Left cardiac atrium (tissue), 4 donors: ENCODE measurements at regions not wholly inside any gene's neighbourhood (a gene's known extent, or its start where the extent isn't known, plus 50 kb on each side); places are given as distances from the start of the nearest gene placed in this dataset.
"Not testable (repeated sequence)": the region's sequence is repeated elsewhere in the genome, so short reads cannot be mapped to it uniquely, and the experiment has no call there.

Source experiments
- ATAC-seq, 2 donors: fragments of 200-7000 bp; cut with Tn5 transposase; one replicate each; pipeline ENCODE4 v1.9.1; 2020; ENCODE audit warnings: mild to moderate bottlenecking in 2 of 2, moderate library complexity in 2 of 2
- DNase-seq: peaks from one replicate; pipeline ENCODE4 v3.0.0-alpha.2; 2020
- intact Hi-C, 2 donors: fragments of 100-400 bp; cut with DNase I; formaldehyde crosslinking; loops; one replicate each; pipeline versions ENCODE4 v1.14.1 to v1.15.1; 2022 to 2023
- donor health status: DM: no; HTN: yes; CAD: no.
- donor health status: DM: no; HTN: yes; CAD: no; lungs with severe emphysema.
- donor health status: DM: yes; HTN: yes; CAD: no.
- donor health status: Dilated cardiomyopathy.

GRCh38 chr3:95798628-95799027 is 1015.8 kb upstream of the EPHA6 start:
- DNase-seq (no peak), ATAC-seq (no peak)
- intact Hi-C loops, result no loop called here

GRCh38 chr3:95810462-95810861 is 1003.9 kb upstream of the EPHA6 start:
- DNase-seq (no peak), ATAC-seq (no peak)
- intact Hi-C loops, result no loop called here

DNA sequence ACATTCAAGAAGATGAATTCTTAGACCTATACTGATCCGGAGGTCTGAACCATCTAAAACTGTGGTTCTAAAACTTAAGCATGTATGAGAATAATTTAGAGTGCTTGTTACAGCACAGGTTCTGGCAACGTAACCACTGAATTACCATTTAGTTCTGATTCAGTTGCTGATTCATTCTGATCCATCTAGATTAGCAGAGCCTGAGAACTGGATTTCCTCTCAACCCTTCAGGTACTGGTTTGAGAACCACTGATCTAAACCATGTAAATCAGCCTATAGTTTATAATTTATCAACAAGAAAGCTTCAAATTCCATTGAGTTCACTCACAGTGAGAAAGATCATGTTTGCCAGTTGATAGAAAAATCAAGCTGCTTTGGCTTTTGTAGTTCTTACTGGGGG is 1001.1 kb upstream of the EPHA6 start:
- intact Hi-C loops, result no loop called here
- DNase-seq, result no peak
- no peak for ATAC-seq

- DNase-seq, result peak; percentile 19
These were observed 998.6 kb upstream of the EPHA6 start for GRCh38 chr3:95815828-95816227.

DNA sequence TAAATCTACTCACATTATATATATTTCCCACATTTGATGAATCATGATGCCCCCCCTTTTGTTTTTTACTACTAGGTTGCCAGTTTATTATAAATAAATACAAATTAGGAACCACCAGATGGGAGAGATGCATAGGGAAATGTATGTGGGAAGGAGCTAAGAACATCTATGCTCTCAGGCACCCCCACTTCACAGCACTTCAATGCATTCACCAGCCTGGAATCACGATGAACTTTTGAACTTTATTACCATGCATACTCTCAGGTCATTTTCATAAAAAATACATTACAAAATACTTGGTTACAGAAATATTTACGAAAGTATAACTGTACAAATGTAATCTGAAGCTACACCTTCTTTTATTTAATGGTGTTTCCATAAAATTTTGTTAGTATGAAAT is 988.0 kb upstream of the EPHA6 start:
- DNase-seq, result no peak

More at GRCh38 chr3:95815828-95816227, 998.6 kb upstream of the EPHA6 start:
- ATAC-seq, result no peak
- intact Hi-C loops, result no loop called here

DNA sequence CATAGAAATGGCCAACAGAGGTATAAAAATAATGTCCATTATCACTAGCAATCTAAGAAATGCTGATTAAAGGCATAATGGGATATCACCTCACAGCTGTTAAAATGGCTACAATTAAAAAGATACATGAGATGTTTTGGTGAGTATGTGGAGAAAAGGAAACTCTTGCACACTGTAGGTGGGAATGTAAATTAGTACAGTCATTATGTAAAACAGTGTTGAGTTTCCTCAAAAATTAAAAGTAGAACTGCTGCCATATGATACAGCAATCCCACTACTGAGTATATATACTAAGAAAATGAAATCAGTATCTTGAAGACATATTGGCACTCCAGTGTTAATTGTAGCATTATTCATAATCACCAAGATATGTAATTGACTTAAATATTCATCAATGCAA is 982.2 kb upstream of the EPHA6 start:
- intact Hi-C loops, result no loop called here
- DNase-seq (no peak), ATAC-seq (no peak)

More for the DNA sequence above, 988.0 kb upstream of the EPHA6 start:
- intact Hi-C loops, result no loop called here
- ATAC-seq, result no peak

DNA sequence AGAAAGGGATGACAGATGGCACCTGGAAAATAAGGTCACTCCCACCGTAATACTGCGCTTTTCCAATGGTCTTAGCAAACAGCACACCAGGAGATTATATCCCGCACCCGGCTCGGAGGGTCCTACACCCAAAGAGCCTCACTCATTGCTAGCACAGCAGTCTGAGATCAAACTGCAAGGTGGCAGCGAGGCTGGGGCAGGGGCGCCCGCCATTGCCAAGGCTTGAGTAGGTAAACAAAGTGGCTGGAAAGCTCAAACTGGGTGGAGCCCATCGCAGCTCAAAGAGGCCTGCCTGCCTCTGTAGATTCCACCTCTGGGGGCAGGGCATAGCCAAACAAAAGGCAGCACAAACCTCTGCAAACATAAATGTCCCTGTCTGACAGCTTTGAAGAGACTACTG is 953.8 kb upstream of the EPHA6 start:
- ATAC-seq, DNase-seq, intact Hi-C loops: not testable (repeated sequence)

DNA sequence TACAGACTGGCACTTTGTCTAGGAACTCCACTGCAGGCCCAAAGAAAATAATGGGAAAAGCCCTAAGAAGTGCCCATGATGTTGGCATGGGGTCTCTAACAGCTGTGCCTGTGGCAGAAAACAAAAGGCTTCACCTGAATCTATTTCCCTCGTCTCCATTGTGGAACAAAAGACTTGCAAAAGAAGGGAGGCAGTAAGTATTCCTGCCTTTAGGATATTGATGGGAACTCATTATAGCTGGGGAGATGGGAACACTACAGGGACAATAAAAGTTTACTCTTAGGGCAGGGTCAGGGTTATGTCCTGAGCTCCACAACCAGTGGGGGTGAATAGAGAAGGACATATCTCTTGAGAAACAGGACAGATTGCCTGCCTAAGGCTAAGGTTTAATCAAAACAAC is 930.6 kb upstream of the EPHA6 start:
- ATAC-seq (no peak), DNase-seq (no peak)
- intact Hi-C loops, result no loop called here

GRCh38 chr3:95886616-95887015 is 927.8 kb upstream of the EPHA6 start:
- intact Hi-C loops, result no loop called here
- ATAC-seq, result no peak
- DNase-seq, result no peak

GRCh38 chr3:95887114-95887513 is 927.3 kb upstream of the EPHA6 start:
- no peak for DNase-seq
- no peak for ATAC-seq
- intact Hi-C loops, result no loop called here

GRCh38 chr3:95894820-95895219 is 919.6 kb upstream of the EPHA6 start:
- no peak for DNase-seq
- ATAC-seq, result no peak
- intact Hi-C loops, result no loop called here

DNA sequence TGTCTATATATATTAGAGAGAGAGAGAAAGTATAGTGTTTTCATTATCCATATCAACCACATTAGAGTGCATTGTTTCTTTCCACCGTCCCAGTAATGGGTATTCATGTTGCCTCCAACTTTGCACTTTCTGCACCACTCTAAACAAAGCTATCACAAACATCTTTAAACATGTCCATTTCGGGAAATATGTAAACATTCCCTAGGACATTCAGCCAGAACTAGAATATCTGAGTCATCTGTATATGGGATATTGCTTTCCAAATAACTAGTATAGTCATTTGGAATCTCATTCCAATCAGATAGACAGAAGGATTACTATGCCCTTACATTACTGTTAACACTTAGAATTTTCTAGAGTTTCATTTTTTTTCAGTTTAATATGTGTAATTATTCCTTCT is 914.9 kb upstream of the EPHA6 start:
- no peak for ATAC-seq
- no peak for DNase-seq
- intact Hi-C loops, result no loop called here

DNA sequence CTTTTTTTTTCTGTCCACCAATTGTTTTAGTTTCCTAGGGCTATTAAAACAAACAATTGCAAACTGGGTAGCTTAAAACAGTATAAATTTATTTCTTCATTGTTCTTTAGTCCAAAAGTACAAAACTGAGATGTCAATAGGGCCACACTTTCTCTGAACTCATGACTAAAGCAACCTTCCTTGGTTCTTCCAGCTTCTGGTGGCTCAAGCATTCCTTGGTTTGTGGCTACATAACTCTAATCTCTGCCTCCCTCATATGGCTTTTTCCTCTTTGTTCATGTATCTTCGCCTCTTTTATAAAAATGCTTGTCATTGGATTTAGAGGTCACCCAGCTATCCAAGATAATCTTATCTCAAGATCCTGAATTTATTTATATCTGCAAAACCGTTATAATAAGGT is 914.5 kb upstream of the EPHA6 start:
- no peak for ATAC-seq
- intact Hi-C loops, result no loop called here

DNA sequence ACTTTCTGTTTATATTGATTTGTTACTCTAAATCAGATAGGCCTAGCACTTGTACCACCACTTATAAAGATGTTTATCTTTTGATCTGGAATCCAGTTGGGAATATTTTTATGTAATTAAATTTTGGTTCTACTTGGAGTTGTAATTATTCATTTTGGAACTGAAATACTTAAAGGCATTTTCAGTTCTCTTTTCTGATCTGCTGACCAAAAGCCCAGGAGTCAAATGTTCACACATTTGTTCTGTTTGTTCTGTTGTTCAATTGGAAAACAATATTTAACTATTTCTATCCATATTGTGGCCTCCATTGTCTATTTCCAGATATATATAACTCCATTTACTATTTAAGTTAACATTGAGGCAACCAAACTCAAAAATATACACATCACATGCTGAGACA is 912.4 kb upstream of the EPHA6 start:
- intact Hi-C loops, result no loop called here
- DNase-seq, result no peak
- ATAC-seq, result no peak

More for the DNA sequence above, 914.5 kb upstream of the EPHA6 start:
- DNase-seq, result no peak

DNA sequence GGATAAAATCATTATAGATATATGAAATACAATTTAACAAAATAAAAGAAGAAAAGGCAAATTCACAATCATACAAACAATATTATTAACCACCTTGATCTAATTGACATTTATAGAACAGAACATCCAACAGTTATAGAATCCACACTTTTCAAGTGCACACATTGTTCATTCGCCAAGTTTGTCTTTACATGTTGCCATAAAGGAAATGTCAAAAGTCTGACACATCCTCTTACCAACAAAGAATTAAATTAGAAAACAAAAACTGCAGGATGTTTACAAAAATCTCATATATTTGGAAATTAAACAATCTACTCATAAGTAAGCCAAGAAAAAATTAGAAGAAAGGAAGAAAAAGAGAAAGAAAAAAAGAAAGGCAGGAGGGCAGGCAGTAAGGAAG is 909.2 kb upstream of the EPHA6 start:
- ATAC-seq (no peak), DNase-seq (no peak)
- intact Hi-C loops, result no loop called here

DNA sequence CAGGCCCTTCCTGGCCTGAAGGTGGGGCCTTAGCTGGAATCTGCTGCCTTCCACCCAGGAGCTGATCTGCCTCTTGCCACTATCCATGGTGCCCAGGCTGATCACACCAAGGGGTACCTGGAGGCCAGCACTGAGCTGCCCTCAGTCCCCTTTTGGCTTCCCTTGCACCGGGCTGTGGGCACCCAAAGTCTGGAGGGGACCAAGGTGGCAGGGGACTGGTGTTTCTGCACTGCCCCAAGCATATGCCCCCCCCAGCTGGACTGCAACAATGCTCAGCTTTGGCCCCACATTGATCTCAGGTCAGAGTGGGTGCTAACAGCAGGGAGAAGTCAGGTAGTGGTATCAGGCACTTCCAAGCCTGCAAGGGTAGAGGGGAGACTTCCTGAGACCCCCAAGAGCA is 902.6 kb upstream of the EPHA6 start:
- ATAC-seq (no peak), DNase-seq (no peak)

DNA sequence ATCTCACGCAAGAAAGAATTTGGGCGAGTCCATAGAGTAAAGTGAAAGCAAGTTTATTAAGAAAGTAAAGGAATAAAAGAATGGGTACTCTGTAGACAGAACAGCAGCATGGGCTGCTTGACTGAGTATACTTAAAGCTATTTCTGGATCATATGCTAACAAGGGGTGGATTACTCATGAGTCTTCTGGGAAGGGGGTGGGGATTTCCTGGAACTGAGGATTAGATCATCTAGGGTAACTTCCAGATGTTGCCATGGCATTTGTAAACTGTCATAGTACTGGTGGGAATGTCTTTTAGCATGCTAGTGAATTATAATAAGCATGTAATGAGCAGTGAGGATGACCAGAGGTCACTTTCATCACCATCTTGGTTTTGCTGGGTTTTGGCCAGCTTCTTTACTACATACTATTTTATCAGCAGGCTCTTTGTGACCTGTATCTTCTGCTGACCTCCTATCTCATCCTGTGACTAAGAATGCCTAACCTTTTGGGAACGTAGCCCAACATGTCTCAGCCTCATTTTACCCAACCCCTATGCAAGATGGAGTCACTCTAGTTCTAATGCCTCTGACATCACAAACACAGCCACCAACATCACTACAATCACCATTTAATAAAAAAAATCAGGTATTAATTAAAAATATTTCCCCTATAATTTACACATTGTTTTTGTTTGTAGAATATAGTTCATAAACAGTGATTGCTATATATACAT is 890.7 kb upstream of the EPHA6 start:
- peak; percentile 33 for DNase-seq
- ATAC-seq, result peak; percentile 41 to 100
- intact Hi-C loops, result no loop called here

More for the DNA sequence above, 902.6 kb upstream of the EPHA6 start:
- intact Hi-C loops, result no loop called here

DNA sequence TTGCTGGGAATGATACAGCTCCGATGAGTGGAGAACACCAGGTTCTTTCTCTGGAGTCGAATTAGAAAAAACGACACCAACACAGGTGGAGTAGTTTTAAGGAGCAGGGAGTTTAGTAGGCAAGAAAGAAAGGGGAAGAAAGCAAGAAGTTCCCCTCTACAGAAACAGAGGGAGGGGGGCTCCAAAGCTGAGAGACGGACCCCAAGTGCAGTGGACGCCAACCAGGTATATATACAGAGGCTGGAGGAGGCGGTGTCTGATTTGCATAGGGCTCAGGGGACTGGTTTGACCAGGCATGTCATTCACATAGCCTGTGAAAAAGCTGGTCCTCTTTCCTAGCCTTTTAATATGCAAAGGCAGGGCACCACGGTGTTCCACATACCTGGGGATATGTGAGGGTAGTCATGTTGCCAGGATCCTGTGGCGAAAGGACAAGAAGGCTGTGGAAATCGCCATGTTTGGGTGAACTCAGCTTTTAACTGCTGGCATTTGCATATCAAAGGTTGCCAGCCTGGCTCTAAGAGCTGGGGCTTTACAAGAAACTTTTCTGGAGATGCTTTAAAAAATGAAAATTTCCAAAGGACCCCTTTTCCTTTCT is 887.4 kb upstream of the EPHA6 start:
- no peak for ATAC-seq

DNA sequence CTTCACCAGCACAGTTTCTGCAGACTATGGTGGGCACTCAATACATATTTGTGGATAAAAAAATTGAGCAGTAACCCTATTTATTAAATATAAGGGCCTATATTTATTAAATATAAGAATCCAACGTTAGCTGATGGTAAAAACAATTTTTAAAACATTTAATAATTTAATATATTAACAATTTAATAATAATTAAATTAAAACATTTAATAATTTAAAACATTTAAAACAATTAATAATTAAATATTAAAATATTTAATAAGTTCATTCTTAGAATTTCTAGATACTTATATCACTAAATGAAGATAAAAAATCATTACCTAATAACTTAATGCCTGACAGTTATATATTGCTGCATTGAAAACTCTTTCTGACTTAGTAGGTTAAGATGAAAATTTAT is 880.2 kb upstream of the EPHA6 start:
- no peak for DNase-seq

More for the DNA sequence above, 887.4 kb upstream of the EPHA6 start:
- no peak for DNase-seq
- intact Hi-C loops, result no loop called here

GRCh38 chr3:95939235-95939809 is 875.1 kb upstream of the EPHA6 start:
- DNase-seq, result no peak
- ATAC-seq, result no peak
- intact Hi-C loops, result no loop called here

More for the DNA sequence above, 880.2 kb upstream of the EPHA6 start:
- intact Hi-C loops, result no loop called here
- no peak for ATAC-seq
